ENCODE measurements at regions not wholly inside any gene's neighbourhood (a gene's known extent, or its start where the extent isn't known, plus 50 kb on each side); places are given as distances from the start of the nearest gene placed in this dataset.

DNA sequence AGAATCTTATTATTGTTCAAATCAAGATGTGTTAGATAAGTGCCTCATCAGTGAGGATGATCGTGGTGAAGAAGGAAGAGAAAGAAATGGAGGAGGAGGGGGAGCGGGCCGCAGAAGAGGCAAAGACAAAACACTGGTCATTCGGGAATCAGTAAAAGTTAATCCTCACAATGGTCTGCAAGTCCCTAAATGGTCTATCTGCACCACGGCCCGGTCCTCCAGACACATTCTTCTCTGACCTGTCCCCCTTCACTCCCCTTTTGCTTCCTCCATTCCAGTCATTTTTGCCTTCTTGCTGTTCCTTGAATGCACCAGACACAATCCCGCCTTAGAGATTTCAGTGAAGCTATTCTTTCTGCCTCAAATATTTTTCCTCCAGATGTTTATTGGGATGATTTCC is 240.1 kb upstream of the ADGRL2 start:
- Mint-ChIP-seq H3K36me3 (ENCODE audit: low read depth) (no peaks in the 10 kb centered on the region), H3K27me3 (ENCODE audit: low read depth) (no peaks in the 10 kb centered on the region), H3K27ac (ENCODE audit: unreplicated experiment) (no peak overlapping the region)

DNA sequence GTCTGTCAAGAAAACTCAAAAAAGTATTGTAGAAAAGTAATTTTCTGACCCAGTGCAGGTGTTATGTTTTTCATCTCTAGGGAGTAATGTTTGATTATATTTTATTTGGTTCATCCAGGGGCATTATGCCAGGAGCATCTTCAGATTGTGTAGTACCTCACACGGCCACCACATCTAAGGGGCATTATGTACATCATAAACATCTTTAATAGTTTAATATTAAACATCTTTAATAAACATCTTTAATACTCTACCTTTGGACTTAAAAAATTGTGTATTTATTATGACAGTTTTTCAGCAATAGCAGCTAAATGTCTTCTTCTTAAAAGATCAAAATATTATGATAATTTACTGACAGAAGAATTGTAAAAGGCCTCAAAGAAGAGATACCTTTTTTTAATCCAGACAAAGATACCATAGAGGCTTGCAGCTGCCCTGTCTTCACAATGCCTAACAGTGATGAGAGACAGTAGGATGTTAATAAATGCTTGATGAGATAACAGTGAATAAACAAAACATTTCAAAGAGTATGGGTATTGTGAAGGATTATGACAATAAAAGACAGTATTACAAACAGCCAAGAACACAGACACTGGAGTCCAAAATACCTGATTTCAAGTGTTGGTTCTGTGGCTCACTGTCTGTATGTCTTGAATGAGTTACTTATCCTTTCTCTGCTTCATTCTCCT is 240.9 kb upstream of the ADGRL2 start:
- no peaks in the 10 kb centered on the region for H3K4me1 Mint-ChIP-seq

More for the DNA sequence above, 240.1 kb upstream of the ADGRL2 start:
- H3K4me1 Mint-ChIP-seq: peaks cover 6% of the 10 kb centered on the region
- no peak for DNase-seq (ENCODE audit: low read depth, low spot score)
- TF ChIP-seq, protein P1, sequence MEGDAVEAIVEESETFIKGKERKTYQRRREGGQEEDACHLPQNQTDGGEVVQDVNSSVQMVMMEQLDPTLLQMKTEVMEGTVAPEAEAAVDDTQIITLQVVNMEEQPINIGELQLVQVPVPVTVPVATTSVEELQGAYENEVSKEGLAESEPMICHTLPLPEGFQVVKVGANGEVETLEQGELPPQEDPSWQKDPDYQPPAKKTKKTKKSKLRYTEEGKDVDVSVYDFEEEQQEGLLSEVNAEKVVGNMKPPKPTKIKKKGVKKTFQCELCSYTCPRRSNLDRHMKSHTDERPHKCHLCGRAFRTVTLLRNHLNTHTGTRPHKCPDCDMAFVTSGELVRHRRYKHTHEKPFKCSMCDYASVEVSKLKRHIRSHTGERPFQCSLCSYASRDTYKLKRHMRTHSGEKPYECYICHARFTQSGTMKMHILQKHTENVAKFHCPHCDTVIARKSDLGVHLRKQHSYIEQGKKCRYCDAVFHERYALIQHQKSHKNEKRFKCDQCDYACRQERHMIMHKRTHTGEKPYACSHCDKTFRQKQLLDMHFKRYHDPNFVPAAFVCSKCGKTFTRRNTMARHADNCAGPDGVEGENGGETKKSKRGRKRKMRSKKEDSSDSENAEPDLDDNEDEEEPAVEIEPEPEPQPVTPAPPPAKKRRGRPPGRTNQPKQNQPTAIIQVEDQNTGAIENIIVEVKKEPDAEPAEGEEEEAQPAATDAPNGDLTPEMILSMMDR (conservative IDR thresholded peaks at IDR 0.05): no peak
- no peak overlapping the region for H3K4me3 Mint-ChIP-seq
- H3K9me3 Mint-ChIP-seq: no peaks in the 10 kb centered on the region

DNA sequence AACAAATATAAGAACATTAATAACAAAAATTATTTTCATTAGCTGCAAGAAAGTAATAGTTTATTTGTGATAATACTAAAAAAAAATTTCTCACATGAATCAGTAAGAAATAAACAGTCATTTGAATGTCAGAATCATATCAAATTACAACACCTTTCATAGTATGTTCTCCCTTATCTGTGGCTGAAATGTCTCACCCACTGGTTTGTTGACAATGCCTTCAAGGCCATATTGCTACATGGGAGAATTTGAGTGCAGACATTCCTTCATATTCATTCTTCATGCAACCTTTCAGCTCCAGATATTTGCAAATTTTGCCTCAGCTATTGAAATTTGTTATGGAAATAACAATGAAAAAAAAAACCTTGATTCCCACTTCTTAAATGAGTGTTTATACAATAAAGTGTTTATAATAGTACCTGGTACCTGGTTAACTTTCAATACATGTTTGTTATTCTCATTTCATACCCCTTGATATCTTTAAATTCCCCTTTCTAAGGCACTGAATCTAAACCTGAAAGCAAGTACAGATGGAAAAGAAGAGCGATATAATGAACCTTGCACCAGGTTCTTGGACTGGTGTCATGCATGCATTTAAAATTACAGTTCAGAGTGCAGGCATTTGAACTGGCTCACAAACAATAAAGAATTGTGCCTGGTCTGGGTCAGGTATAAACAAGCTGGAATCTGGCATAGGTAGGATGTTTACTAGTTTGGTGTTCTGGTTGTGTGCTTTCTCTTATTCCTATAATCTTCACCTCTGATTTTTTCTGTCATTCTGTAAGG is 242.2 kb upstream of the ADGRL2 start:
- H3K27ac Mint-ChIP-seq (ENCODE audit: unreplicated experiment): no peak overlapping the region
- no peaks in the 10 kb centered on the region for H3K9me3 Mint-ChIP-seq
- H3K4me3 Mint-ChIP-seq: no peak overlapping the region
- H3K27me3 Mint-ChIP-seq (ENCODE audit: low read depth): no peaks in the 10 kb centered on the region
- H3K4me1 Mint-ChIP-seq: no peaks in the 10 kb centered on the region
- DNase-seq (ENCODE audit: low read depth, low spot score): no peak
- H3K36me3 Mint-ChIP-seq (ENCODE audit: low read depth): no peaks in the 10 kb centered on the region
- TF ChIP-seq, protein P1 (conservative IDR thresholded peaks at IDR 0.05): no peak

More for the DNA sequence above, 240.9 kb upstream of the ADGRL2 start:
- Mint-ChIP-seq H3K9me3 (no peaks in the 10 kb centered on the region), H3K4me3 (no peak overlapping the region), H3K36me3 (ENCODE audit: low read depth) (no peaks in the 10 kb centered on the region), H3K27me3 (ENCODE audit: low read depth) (no peaks in the 10 kb centered on the region), H3K27ac (ENCODE audit: unreplicated experiment) (no peak overlapping the region)
- no peak for DNase-seq (ENCODE audit: low read depth, low spot score)
- TF ChIP-seq, protein P1 (conservative IDR thresholded peaks at IDR 0.05): peak; percentile 55

DNA sequence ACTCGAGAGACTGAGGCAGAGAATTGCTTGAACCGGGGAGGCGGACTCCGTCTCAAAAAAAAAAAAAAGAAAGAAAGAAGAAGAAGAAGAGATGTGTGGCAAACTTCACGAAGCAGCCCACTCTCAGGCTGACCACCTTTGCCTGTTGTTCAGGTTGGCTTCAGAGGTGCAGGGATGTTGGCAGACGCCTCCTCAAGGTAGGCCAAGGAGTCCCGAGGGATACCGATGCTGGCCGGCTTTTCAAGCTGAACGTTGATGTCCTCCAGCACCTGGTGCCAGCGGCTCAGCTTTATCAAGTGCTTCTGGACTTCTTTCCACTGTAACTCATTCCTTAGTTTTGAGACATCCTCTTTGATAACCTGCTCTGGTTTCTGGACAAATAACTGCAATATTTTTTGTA is 243.8 kb upstream of the ADGRL2 start:
- Mint-ChIP-seq H3K36me3 (ENCODE audit: low read depth) (no peaks in the 10 kb centered on the region), H3K4me1 (peaks cover 4% of the 10 kb centered on the region), H3K9me3 (no peaks in the 10 kb centered on the region), H3K4me3 (no peak overlapping the region), H3K27ac (ENCODE audit: unreplicated experiment) (no peak overlapping the region), H3K27me3 (ENCODE audit: low read depth) (no peaks in the 10 kb centered on the region)
- DNase-seq (ENCODE audit: low read depth, low spot score): no peak
- TF ChIP-seq, protein P1 (conservative IDR thresholded peaks at IDR 0.05): no peak

DNA sequence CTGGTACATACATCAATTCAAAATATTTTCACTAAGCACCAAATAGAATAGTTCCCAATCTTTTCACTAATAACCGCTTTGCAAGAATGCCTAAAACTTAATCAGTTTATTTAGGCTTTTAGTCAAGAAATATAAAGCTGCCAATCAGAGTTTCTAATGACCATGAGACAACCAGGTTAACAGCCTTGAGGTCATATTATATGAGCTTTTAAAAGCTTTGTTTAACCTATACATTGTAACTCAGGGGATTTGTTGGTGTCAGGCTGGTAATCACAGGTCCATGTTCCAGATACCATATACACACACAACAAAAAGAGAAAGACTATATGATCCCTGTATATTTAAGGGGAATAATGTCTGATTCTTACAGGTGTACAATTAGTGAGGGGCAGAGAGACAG is 246.2 kb upstream of the ADGRL2 start:
- no peaks in the 10 kb centered on the region for H3K36me3 Mint-ChIP-seq (ENCODE audit: low read depth)
- H3K4me1 Mint-ChIP-seq: peaks cover 15% of the 10 kb centered on the region
- H3K27me3 Mint-ChIP-seq (ENCODE audit: low read depth): no peaks in the 10 kb centered on the region
- H3K27ac Mint-ChIP-seq (ENCODE audit: unreplicated experiment): no peak overlapping the region
- TF ChIP-seq, protein P1 (conservative IDR thresholded peaks at IDR 0.05): no peak
- H3K9me3 Mint-ChIP-seq: peaks cover under 1% of the 10 kb centered on the region
- H3K4me3 Mint-ChIP-seq: no peak overlapping the region
- no peak for DNase-seq (ENCODE audit: low read depth, low spot score)
